HS-27A (cell line): ENCODE measurements at regions not wholly inside any gene's neighbourhood (a gene's known extent, or its start where the extent isn't known, plus 50 kb on each side); places are given as distances from the start of the nearest gene placed in this dataset.

Source experiments
- DNase-seq: peaks from one replicate; pipeline ENCODE4 v3.0.0-alpha.2; 2012; ENCODE audit warnings: low read depth, missing footprints

DNA sequence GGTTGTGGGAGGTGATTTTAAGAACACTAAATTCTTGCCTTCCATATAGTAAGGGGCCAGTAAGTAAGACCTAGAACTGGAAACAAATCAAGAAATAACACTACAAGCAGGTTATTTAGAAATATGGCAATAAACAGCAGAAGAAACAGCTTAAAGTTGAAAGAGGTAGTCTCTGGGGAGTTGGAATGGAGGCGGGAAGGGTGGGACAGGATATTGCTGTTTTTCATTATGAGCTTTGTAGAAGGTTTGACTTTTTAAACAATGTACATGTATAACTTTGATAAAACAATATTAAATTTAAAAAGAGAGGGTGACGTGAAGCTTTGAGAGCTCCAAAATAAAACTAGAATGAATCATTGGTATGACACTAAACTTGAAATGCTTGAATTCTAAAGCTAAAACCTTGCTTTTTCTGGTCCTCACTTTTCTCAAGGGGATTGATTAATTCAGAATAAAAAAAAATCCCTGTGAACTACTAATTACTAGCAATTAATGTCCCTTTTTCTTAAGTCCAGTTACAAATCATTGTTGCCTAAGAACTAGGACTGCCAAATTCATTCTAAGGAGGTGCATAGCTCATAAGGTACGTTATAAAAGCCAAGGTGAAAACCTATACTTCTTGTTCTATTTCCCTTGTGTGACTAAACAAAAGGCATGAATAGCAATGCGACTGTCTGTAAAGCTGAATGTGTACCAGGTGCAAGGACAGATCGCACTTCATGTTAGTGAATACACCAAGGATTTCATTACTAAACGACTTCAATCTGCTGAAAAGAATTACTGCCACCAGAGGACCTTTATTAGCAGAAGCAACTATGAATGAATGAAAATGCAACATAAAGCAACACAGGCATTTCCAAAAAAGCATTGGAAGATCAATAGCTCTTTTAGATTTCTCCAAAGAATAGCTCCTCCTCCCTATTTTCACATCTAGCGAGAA lies 177.5 kb downstream of the RBM43 start:
- DNase-seq: no peak

DNA sequence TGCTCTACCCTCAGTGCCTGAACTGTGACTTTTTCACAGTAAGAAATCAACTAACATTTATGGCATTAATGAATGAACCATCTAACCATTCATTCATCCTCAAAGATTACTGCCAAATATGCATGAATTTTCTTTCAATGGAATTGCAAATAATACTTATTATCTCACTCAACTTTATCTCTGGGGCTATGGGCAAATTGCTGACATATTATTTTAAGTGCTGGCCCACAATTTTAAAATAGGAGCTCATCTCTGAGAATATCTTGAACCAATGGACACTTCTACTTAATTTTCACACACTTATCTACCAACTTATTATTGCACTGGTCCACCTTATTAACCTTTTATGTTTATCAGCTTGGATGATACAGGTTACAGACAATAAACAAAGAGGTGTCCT lies 182.8 kb downstream of the RBM43 start:
- DNase-seq: no peak

DNA sequence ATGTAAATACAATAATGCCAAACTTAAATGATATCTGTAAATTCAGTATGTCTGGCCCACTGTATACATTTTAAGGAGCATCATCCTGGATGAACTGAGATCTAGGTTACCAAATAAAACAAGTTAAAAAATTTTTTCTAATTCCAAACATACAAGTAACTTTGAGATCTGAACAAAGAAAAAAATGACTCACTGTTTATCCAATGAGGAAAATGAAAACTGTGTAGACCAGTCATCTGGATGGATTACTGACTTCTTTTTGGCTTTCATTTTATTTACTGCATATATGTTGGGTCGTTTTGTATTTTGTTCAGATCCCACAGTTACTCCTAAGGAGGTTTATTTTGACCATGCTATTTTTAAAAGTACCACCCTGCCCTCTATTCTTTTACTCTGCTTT lies 189.8 kb downstream of the RBM43 start:
- no peak for DNase-seq

DNA sequence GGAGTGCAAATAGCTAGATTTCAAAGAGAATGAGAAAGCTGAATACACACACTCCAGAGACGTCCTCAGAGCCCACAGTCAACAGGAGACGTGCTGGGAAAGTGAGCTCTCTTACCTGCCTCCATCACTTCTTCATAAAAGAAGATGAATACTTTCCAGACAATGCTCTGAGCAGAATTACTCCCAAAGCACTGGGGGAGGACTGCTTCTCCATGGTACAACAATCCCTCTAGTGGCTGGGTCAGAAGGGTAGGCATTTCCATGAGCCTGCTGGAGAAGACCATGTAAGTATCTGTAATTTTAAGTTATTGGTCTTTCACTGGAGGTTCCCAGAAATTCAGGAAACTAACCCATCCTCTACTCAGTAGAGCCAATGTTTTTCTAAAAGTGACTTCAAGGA lies 190.3 kb downstream of the RBM43 start:
- DNase-seq: no peak

DNA sequence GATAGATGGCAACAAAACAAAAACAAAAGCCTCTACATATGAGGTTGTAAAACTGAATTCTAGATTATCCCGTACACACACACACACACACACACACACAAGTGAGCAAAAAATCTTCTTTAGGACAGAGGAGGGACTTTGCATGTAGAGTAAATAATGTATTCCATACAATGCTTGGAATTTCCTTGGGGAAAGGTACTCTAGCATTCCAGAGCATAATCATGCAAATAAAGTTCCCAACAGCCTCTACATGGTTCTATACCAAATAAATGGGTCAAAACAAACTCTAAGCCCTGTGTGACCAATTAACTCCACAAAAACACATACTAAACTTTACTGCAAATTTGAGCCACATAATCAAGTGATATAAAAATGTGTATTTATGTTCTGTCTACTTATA lies 191.4 kb downstream of the RBM43 start:
- DNase-seq: no peak

DNA sequence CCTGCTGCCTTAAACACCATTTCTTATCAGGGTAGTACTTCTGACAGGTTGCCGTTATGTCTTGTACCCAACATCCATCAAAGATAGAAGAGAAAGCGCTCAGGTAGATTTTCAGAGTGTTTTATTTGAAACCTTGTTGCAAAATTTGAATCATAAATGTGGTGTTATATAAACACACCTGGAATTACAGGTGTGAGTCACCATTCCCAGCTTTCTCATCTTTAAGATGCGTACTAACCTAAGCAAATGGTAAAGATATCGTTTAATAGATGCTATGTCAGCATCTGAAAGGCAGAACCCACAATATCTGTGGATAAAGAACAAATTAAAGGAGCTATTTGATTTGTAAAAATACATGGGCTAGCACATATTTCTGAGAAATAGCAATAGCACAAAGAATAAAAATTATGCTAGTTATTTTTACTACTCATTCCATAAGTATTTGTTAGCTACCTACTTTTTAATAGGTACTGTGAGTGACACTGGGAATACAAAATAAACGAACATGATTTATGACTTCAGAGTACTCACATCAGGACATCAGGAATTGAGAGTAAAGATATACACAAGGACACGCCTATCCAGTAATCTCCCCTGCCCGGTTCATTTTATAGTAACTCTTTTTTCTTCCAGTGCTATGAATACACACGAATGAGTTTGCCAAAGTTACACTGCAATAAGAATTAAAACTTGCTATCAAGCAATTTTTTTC lies 193.8 kb downstream of the RBM43 start:
- DNase-seq: no peak

DNA sequence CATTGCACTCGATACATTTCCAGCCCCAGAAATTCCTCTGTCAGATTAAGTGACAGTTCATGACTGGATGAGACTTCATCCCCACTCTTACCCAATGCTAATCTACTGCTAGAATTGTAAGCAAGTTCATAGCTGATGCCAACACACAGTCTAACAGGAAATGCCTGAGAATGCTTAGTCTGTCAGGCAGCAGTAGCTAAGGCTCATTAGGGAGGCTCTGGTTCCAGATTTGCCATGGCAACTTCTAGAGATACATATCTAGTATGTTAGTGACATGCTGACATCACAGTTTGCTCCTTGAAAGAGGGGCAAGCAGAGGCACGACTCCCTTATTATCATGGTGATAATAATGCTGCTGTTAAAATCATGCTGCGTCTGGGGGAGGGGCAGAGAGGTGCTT lies 198.4 kb downstream of the RBM43 start:
- no peak for DNase-seq

DNA sequence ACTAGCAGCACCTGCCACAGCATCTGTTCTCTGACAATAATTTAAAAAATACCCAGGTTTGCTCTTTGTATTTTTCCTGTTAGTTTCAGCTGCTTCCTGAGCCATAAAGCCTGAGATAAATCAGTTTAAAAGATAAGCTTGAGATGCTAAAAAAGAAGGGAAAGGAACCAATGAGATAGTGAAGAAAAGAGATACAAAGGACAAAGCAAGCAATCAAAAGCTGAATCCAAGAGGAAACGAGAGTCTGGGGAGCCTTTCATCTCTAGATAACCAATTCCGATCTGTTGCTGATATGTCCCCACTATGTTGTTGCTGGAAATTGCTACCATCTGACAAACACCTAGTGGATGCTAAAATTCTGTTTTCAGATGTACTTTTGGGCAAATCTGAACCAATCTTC lies 201.4 kb downstream of the RBM43 start:
- no peak for DNase-seq

DNA sequence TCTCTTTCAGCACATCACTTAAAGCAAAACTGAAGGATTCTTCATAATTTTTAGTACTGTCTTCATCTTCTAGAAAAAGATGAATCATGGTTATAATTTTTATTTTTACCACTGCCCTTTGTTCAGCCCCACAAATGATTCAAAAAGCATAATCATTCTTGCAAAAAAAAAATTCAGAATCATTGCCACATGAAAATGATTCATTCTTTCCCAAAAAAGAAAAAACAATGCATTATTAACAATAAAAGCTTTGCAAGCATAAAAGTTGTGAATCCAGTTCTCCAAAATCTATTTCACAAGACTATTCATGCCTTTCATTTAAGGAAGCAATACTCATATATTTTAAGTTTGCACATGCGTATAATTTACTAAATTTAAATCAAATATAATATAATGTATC lies 204.8 kb downstream of the RBM43 start:
- no peak for DNase-seq

DNA sequence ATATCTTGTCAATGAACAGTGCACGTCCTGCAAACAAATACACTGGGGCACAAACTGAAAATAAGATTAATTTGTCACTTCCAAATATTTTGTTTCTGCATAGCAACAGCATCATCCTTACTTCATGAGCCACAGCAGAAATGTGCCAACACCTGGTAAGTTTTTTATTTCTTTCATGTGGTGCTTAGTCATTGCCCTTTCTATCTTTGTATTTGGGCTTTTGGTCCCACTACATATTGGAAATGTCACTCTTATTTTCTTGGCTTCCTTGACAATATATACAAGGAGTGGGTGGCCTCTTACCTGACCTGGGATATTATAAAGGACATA lies 208.0 kb downstream of the RBM43 start:
- no peak for DNase-seq

DNA sequence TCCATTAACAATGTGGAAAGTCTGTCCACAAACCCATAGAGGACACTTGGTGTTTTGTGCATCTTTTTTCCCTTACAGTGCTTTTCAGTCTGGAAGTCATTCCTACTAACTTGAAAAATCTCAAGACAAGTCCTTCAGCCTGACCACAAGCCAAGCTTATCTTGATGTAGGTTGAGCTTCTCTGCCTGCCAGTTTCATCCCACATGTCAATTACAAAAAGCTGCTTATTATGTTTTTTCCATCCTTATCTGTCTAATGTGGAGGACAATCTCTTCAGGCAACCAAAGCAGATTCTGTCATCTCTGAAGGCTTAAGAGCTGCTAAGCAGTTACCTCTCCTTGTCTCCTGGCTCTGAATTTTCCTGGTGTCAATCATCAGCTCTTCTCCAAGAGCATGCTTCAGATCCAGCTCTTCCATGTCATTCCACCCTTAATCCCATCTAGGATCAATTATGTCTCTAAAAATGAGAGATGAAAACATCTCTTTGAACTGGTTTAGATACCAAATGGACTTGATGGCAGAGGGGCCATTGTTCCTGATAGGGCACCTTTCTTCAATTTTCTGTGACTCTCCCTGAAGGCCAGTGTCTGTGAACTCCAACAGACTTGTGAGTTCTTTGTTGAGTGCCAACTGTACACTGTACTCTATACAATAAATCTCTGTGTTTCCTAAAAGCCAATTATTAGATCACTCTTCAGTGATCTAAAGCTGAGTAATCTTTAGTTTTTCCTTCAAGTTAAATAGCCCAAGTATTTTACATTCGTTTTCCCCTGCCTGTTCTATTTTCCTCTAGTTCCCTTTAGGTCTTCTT lies 208.6 kb downstream of the RBM43 start:
- DNase-seq: no peak

DNA sequence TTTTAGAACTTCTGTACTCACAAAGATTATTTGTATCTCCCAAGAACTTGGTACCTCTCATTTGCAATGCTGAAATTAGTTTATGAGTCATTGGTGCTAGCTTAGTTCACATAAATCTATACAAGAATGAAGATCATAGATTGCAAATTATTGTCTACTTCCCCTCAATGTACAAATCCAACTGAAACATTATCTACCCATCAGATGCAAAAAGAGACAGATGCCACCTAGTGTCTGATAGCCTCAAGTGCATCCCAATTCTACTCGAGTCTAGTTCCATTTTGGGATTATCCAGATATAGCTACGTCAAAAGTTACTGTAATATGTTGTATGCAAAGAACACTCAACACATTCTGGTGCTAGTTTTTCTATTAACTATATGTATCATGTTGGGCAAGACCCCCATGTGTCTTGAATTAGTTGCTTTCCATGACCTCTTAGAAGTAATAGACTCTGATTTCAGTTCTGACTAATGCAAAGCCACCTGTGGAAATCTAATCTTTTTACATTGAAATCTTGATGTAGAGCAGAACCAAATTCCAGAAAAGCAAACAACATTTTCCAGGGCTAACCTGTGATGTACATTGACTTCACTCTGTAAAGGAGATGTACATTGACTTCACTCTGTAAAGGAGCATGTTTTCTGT lies 210.0 kb downstream of the RBM43 start:
- DNase-seq: no peak

DNA sequence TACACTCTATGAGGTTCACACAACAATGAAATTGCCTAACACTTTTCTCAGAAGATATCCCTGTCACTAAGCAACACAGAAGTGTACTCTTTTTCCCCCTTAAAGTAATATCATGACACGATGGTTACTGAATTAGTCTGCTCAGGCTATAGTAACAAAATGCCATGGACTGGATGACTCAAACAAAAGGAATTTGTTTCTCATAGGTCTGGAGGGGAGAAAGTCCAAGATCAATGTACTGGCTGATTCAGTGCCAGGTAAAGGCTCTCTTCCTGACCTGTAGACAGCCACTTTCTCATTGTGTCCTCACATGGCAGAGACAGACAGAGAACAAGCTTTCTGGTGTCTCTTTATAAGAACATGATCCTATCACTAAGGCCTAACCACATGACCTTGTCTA lies 211.9 kb downstream of the RBM43 start:
- no peak for DNase-seq

DNA sequence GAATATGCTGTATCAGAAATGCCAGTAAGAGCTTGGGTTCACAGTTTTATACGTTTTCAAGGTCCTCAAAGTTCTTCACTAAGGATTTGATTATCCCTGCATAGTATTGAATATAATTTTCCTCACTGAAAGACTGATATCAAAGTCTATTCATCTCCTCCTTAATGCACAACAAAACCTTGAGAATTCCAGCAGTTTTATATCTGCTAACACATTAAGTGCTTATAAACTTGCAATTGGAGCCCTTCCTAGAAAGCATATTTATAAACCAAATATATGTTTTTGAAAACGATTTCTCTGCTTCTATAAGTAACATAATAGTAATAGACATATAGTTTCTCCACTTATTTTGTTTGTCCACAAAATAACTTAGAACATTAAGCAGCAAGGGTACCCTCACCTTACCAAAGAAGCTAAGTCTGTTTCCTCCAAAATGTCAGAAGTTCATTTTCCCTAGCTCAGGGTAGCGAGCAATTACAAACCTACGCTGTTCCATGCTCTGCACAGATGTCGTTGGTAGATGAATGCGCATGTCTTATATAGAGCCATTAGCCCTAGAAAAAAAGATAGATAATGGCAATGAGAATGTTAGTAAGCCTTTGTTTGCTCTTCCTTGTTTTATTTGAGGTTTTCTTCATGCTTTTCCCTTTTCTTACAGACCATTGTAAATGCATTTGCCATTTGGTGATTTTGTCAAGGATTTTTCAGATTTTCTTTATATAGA lies 213.2 kb downstream of the RBM43 start:
- no peak for DNase-seq

DNA sequence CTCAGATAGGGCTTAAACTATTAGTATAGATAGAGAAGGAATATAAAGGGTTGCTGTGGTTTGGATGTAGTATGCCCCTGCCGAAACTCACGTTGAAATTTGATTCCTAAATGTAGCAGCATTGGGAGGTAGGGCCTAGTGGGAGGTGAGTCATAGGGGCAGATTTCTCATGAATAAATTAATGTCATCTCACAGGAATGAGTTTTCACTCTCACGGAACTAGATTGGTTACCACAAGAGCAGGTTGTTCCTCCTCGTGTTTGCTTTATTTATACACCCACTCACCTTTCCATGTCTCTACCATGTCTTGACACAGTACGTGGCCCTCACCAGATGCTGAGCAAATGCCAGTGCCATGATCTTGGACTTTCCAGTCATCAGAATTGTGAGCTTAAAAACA lies 218.2 kb downstream of the RBM43 start:
- DNase-seq: peak; percentile 51

DNA sequence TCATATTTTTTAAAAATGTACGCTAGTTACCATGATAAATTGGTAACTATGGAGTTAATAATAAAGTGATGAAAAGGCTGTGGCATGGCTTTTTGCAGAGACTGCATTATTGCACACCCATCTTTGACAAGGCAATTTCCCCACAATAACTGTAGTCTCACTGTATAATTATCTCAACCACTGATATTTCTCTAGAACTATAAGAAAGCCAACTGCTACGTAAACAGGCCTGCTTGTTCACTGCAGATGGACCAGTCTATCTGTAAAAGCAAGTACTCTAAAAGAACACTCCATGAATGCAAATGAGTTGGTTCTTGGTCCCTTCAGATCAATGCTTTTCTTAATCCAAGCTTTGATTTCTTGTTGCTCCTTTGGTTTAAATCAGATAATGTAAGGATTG lies 218.7 kb downstream of the RBM43 start:
- no peak for DNase-seq

DNA sequence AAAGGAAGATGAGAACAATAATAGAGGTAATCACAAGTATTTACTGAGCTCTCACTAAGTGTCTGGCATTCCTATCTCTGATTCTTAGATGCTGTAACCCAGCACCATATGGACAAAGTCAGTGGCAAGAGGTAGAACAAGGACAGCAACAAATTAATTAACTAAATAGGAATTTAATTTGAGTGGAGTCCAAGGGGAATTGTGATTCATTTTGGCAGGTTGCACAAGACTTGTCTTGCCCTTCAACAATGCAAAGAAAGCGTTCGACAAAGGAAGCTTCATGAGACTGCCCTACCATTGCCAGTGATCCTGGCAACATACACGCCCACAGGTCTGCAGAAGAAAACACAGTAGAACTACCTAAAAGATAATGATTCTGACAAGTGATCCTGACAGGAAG lies 221.6 kb downstream of the RBM43 start:
- no peak for DNase-seq

DNA sequence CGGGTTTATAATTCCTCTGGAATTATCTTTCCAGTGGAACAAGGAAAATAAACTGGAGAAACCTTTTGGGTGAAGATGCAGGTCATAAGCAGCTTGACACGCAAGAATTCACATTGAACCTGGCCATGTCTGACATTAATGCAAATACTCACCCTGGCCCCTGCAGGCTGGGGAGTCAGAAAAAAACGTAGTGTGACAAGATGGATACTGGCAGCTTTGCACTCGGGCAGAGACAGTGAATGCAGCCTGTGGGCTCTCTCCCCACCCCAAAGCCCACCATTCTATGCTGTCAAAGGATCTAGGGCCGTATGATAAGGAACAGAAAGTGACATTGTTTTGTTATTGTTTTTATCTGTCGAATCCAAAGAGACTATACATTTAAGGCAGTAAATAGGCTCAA lies 223.1 kb downstream of the RBM43 start:
- no peak for DNase-seq

DNA sequence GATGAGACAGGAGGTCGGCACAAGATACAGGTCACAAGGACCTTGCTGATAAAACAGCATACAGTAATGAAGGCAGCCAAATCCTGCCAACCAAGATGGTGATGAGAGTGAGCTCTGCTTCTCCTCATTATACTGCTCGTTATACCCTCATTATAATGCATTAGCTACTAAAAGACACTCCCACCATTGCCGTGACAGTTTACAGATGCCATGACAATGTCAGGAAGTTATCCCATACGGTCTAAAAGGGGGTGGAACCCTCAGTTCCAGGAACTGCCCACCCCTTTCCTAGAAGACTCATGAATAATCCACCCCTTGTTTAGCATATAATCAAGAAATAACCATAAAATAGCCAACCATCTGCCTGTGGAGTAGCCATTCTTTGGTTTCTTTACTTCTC lies 224.2 kb downstream of the RBM43 start:
- no peak for DNase-seq

DNA sequence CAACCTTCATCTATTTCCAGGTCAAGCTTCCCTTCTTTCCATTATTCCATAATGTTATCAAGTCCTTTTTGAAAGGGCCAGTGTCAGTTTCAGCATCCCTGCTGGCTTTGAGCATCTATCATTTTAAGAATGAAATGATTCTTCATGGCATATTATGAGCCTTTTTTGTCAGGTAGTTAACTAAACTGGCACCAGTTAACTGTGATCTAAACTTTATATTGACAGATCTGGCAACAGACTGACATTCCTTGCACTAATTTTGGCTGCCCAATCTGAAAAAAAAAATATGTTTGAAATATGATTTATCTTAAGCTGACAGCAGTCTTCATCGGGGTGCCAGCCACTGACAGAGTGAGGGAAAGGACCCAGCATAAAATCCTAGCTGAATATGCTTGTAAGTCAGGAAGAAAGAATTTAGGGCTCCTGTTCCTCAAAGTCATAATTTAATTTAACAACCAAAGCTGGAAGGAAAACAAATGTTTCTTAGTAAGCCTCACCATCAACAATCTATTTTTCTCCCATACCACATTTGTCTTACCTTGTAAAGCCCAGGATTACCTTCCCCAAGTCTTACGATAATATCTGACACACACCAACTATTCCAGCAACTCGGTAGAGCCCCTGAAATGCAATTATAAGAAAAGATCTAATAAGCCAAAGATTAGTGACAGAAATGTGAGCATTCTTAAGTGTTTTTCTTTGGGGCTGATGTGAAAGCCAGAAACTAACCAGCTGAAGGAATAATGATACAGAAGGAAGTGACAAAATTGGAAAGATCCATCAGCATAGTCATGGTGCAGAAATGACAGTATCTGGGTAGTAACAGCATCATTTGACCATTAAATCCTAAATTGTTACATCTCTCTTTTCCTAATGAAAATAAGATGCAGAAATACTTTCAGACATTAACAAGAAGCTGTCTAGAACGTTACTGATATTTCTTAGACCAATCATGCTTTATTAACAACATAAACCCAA lies 228.1 kb downstream of the RBM43 start:
- no peak for DNase-seq
